HG02943 (cell line): ENCODE measurements at regions not wholly inside any gene's neighbourhood (a gene's known extent, or its start where the extent isn't known, plus 50 kb on each side); places are given as distances from the start of the nearest gene placed in this dataset.
"Not testable (repeated sequence)": the region's sequence is repeated elsewhere in the genome, so short reads cannot be mapped to it uniquely, and the experiment has no call there.

Source experiments
- ATAC-seq: cut with Tn5 transposase; IDR thresholded peaks from one replicate; pipeline ENCODE4 v1.9.1; 2021; ENCODE audit warnings: mild to moderate bottlenecking, low read depth, moderate library complexity; ENCODE audit not compliant: unreplicated experiment

- ATAC-seq: no peak
Observed at GRCh38 chr3:26108846-26109489, 319.1 kb downstream of the OXSM start.

- ATAC-seq: no peak
Observed at GRCh38 chr3:26114851-26115250, 325.0 kb downstream of the OXSM start.

- ATAC-seq: no peak
Observed at GRCh38 chr3:26118165-26118564, 328.3 kb downstream of the OXSM start.

- no peak for ATAC-seq
Observed at GRCh38 chr3:26132942-26133341, 343.1 kb downstream of the OXSM start.

GRCh38 chr3:26141296-26141695 is 351.4 kb downstream of the OXSM start:
- no peak for ATAC-seq

GRCh38 chr3:26145769-26146168 is 355.9 kb downstream of the OXSM start:
- ATAC-seq: no peak

GRCh38 chr3:26157428-26157827 is 367.5 kb downstream of the OXSM start:
- not testable (repeated sequence) for ATAC-seq

- no peak for ATAC-seq
Observed at GRCh38 chr3:26171006-26171405, 381.1 kb downstream of the OXSM start.

- ATAC-seq: no peak
Observed at GRCh38 chr3:26191556-26191955, 401.7 kb downstream of the OXSM start.

- no peak for ATAC-seq
Observed at GRCh38 chr3:26193558-26193957, 403.7 kb downstream of the OXSM start.

GRCh38 chr3:26196781-26197180 is 406.9 kb downstream of the OXSM start:
- ATAC-seq: no peak

- no peak for ATAC-seq
Observed at GRCh38 chr3:26198609-26199008, 408.7 kb downstream of the OXSM start.

GRCh38 chr3:26202169-26202568 is 412.3 kb downstream of the OXSM start:
- ATAC-seq: no peak

- ATAC-seq: no peak
Observed at GRCh38 chr3:26205475-26205874, 415.6 kb downstream of the OXSM start.

GRCh38 chr3:26208201-26208600 is 414.4 kb upstream of the LRRC3B start:
- ATAC-seq: no peak

- ATAC-seq: no peak
Observed at GRCh38 chr3:26229801-26230200, 392.8 kb upstream of the LRRC3B start.

- no peak for ATAC-seq
Observed at GRCh38 chr3:26233374-26233773, 389.2 kb upstream of the LRRC3B start.

- no peak for ATAC-seq
Observed at GRCh38 chr3:26236531-26236930, 386.0 kb upstream of the LRRC3B start.

GRCh38 chr3:26237036-26237682 is 385.4 kb upstream of the LRRC3B start:
- ATAC-seq: no peak

- not testable (repeated sequence) for ATAC-seq
Observed at GRCh38 chr3:26244586-26244985, 378.0 kb upstream of the LRRC3B start.

- no peak for ATAC-seq
Observed at GRCh38 chr3:26245236-26245635, 377.3 kb upstream of the LRRC3B start.

- ATAC-seq: no peak
Observed at GRCh38 chr3:26246901-26247300, 375.7 kb upstream of the LRRC3B start.
